IgD-negative memory B cell (primary cell): ENCODE measurements at regions not wholly inside any gene's neighbourhood (a gene's known extent, or its start where the extent isn't known, plus 50 kb on each side); places are given as distances from the start of the nearest gene placed in this dataset.

ENCODE experiments used
- H3K27ac Mint-ChIP-seq, 3 donors: one replicate each; pipeline ENCODE4 v1.8.0; 2020 to 2022; ENCODE audit warnings: mild to moderate bottlenecking in 3 of 3, mixed read lengths in 3 of 3, moderate library complexity in 1 of 3
- H3K27me3 Mint-ChIP-seq: one replicate; pipeline ENCODE4 v1.8.0; 2021; ENCODE audit warnings: mixed read lengths
- H3K36me3 Mint-ChIP-seq: one replicate; pipeline ENCODE4 v1.8.0; 2020; ENCODE audit warnings: mild to moderate bottlenecking, mixed read lengths
- H3K4me1 Mint-ChIP-seq, 3 donors: one replicate each; pipeline ENCODE4 v1.8.0; 2020 to 2022; ENCODE audit warnings: mixed read lengths in 3 of 3, mild to moderate bottlenecking in 1 of 3
- H3K4me3 Mint-ChIP-seq, 4 donors: one replicate each; pipeline ENCODE4 v1.8.0; 2020 to 2022; ENCODE audit warnings: mild to moderate bottlenecking in 4 of 4, mixed read lengths in 4 of 4, moderate library complexity in 3 of 4
- H3K9me3 Mint-ChIP-seq, 3 donors: one replicate each; pipeline ENCODE4 v1.8.0; 2020 to 2021; ENCODE audit warnings: mixed read lengths in 3 of 3, mild to moderate bottlenecking in 1 of 3

DNA sequence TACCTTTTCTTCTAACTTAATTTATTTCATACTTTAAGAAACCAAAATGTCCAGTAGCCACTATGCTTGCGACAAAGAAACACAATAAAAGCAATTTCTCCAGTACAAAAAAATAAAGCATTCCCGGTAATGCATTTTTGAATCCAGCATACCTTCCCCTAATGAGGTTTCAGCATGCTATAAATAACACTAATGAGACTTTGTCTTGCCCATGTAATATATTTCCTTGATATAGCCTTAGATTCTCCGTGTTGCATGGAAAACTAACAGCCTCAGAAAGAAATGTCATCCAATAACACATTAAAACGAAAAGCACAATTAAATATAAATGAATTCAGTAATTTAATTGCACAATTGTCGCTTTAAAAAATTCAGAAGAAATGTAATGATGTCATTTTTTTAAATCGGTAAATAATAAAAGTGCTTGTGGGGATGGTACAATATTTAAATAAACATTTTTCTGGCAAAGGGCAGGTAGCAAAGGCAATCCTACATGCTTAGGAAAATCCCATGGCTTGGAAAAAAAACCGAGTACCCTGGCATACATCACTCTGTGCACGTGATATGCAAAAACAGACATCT is 225.2 kb upstream of the PPARGC1A start:
- peaks cover 0 to 4% (median 3%) of the 10 kb centered on the region in 3 donors for H3K9me3 Mint-ChIP-seq
- no peak overlapping the region for H3K4me3 Mint-ChIP-seq
- H3K27me3 Mint-ChIP-seq, result no peaks in the 10 kb centered on the region
- peaks cover 2% of the 10 kb centered on the region for H3K36me3 Mint-ChIP-seq
- peaks cover 0 to 1% (median 0%) of the 10 kb centered on the region in 3 donors for H3K4me1 Mint-ChIP-seq
- no peak overlapping the region for H3K27ac Mint-ChIP-seq

DNA sequence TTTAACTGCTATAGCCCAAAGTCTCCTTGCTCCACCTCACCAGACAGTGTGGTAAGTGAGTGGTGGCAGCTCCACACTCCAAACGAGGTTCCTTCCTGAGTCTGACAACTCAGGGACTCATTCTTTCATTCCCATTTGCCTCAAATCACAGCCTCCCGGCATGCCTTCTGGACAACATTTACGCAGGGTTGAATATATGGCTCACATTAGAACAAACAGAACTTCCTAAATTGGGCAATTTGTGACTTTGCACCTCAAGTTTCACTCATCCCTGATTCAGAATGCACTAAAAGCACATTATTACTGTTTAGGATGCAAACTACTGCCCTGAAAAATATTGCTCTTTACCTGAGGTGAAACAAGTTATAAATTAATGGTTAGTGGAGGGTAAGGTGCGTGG is 224.6 kb upstream of the PPARGC1A start:
- Mint-ChIP-seq H3K9me3 (peaks cover 0 to 4% (median 3%) of the 10 kb centered on the region in 3 donors), H3K4me3 (no peak overlapping the region), H3K27ac (no peak overlapping the region), H3K36me3 (peaks cover 2% of the 10 kb centered on the region), H3K27me3 (no peaks in the 10 kb centered on the region), H3K4me1 (peaks cover 0 to 1% (median 0%) of the 10 kb centered on the region in 3 donors)

DNA sequence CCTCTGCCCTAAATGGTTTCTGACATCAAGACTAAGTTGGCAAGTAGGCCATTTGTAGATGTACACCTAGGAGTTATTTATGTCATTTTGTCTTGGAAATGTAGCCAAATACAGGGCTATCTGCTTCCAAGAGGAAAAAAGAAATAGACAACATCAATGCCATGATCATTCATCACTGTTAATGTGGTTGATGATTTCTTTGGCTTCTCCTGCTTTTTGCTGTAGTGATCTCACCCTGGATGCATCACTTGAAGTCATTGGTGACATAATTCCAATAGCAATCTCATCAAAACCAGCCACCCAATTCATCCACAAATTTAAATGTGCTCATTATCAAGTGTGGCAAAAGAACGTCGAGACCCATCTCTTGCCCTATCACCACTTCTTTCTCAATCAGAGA is 222.6 kb upstream of the PPARGC1A start:
- Mint-ChIP-seq H3K9me3 (peaks cover 0 to 3% (median 2%) of the 10 kb centered on the region in 3 donors), H3K27ac (no peak overlapping the region), H3K4me1 (peaks cover 0 to 1% (median 0%) of the 10 kb centered on the region in 3 donors), H3K4me3 (no peak overlapping the region), H3K27me3 (no peaks in the 10 kb centered on the region), H3K36me3 (peaks cover 2% of the 10 kb centered on the region)

DNA sequence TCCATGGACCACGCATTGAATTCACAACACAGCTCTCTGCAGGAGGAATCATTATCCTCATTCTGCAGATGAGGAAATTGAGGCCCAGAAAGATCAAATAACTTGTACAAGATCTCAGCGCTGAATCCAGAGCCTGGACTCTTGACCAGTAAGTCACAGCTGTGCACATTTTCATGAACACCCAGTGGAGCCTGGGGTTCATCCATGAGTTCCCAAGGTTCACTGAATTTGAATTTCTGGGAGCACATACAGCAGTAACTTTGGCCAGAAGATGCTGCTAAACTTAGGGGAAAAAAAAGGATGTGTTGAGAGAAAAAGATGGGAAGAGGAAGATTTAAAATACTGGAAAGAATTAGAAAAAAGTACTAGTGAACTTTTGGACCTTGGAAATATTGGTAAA is 218.7 kb upstream of the PPARGC1A start:
- peaks cover 2% of the 10 kb centered on the region for H3K36me3 Mint-ChIP-seq
- no peaks in the 10 kb centered on the region for H3K27me3 Mint-ChIP-seq
- no peak overlapping the region for H3K4me3 Mint-ChIP-seq
- peaks cover 1 to 3% (median 3%) of the 10 kb centered on the region in 3 donors for H3K9me3 Mint-ChIP-seq
- H3K27ac Mint-ChIP-seq, result no peak overlapping the region
- peaks cover 0 to 1% (median 0%) of the 10 kb centered on the region in 3 donors for H3K4me1 Mint-ChIP-seq

DNA sequence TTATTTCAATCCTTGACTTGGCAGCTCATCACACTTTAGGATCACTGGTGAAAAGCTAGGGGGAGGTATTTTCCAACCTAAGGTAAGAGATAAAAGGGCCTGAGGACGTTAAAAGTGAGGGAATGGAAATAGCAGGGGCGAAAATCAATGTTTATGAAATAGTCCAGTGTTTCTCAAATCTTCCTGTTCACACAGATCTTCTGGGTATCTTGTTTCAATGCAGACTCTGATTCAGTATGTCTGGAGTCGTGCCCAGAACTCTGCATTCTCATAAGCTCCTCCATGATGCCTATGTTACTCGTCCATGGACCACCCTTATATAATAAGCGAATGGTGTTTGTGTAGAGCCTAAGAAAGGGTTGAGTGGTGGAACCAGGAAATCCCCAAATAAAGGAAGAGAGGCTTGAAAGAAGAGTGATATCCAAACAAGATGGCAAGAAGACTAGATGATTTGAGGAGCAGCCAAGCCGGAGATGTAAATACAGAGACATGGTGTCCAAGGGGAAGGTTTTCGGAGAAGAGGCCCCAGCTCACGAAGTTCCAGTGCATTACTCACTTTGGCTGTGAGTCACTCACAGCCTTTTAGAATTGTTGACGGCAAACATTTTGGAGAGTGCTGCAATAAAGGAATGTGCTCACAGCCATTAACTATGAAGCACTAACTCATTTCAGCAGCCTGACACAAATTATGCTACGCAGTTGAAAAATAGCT is 215.6 kb upstream of the PPARGC1A start:
- Mint-ChIP-seq H3K4me1 (no peaks in the 10 kb centered on the region), H3K36me3 (no peaks in the 10 kb centered on the region), H3K9me3 (peaks cover 0 to 3% (median 1%) of the 10 kb centered on the region in 3 donors), H3K27ac (no peak overlapping the region), H3K4me3 (no peak overlapping the region), H3K27me3 (no peaks in the 10 kb centered on the region)

DNA sequence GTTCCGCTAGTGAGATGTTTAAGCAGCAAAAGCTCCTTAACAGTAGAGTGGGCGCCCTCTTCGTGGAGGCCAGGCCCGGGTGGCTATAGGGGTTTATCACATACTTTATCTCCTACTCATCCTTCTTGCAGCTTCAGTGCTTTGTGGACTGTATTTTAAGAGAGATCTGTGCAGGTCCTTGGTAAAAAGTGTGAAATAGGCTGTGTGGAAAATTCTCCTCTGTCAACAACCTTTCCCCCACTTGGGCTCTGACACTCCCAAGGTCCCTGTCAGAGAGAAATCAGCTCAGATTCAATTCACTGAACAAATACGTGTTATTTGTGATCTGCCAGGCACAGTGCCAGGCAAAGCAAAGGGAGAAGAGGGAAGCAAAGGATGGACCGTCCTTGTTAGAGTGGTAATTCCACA is 214.3 kb upstream of the PPARGC1A start:
- H3K4me1 Mint-ChIP-seq, result no peaks in the 10 kb centered on the region
- H3K27me3 Mint-ChIP-seq, result no peaks in the 10 kb centered on the region
- H3K9me3 Mint-ChIP-seq, result peaks cover 0 to 3% (median 1%) of the 10 kb centered on the region in 3 donors
- H3K4me3 Mint-ChIP-seq, result no peak overlapping the region
- no peak overlapping the region for H3K27ac Mint-ChIP-seq
- no peaks in the 10 kb centered on the region for H3K36me3 Mint-ChIP-seq

- no peak overlapping the region for H3K4me3 Mint-ChIP-seq
- no peaks in the 10 kb centered on the region for H3K27me3 Mint-ChIP-seq
- no peaks in the 10 kb centered on the region for H3K4me1 Mint-ChIP-seq
- peaks cover 0 to 3% (median 1%) of the 10 kb centered on the region in 3 donors for H3K9me3 Mint-ChIP-seq
- no peaks in the 10 kb centered on the region for H3K36me3 Mint-ChIP-seq
- no peak overlapping the region for H3K27ac Mint-ChIP-seq
These were observed 213.7 kb upstream of the PPARGC1A start for GRCh38 chr4:24103434-24104157.

DNA sequence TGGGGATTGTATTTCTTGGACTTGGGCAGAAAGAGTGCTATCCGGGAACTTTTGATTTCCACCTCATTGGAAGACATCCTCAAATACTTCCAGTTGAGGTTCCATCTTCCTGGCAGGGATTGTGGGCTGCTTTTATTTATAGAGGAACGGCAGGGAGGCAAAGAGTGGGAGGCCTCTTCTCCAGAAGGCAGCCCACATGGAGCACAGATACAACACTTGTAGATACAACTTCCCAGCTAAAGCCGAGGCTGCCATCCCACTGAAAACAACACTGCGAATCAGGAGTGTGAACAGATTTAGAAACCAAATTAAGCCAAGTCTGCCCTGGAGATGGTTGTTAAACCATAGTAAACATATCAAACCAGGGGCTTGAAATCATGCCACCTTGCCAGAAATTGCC is 212.8 kb upstream of the PPARGC1A start:
- no peaks in the 10 kb centered on the region for H3K4me1 Mint-ChIP-seq
- H3K36me3 Mint-ChIP-seq, result no peaks in the 10 kb centered on the region
- no peaks in the 10 kb centered on the region for H3K27me3 Mint-ChIP-seq
- no peak overlapping the region for H3K27ac Mint-ChIP-seq
- peaks cover 0 to 3% (median 1%) of the 10 kb centered on the region in 3 donors for H3K9me3 Mint-ChIP-seq
- no peak overlapping the region for H3K4me3 Mint-ChIP-seq

DNA sequence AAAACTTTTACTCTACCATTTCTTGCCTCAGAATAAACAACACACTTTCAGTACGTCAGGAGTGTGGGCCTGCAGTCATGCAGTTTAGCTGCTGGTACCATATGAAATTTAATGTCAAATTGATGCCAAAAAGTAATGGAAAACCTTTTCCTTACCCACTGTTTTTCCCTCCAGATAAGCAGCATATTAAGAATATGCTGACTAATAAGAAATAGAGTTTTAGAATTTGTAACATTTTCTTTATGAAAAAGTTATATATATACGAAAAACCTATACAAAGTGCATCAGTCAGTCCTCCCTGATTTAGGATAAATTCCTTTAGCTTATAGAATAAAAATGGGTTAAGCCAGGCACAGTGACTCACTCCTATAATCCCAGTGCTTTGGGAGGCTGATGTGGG is 206.8 kb upstream of the PPARGC1A start:
- H3K27ac Mint-ChIP-seq, result no peak overlapping the region
- H3K36me3 Mint-ChIP-seq, result no peaks in the 10 kb centered on the region
- no peak overlapping the region for H3K4me3 Mint-ChIP-seq
- peaks cover 0 to 4% (median 3%) of the 10 kb centered on the region in 3 donors for H3K9me3 Mint-ChIP-seq
- H3K4me1 Mint-ChIP-seq, result no peaks in the 10 kb centered on the region
- no peaks in the 10 kb centered on the region for H3K27me3 Mint-ChIP-seq

GRCh38 chr4:24094726-24095125 is 204.9 kb upstream of the PPARGC1A start:
- Mint-ChIP-seq H3K4me3 (no peak overlapping the region), H3K36me3 (no peaks in the 10 kb centered on the region), H3K27ac (no peak overlapping the region), H3K27me3 (no peaks in the 10 kb centered on the region), H3K4me1 (no peaks in the 10 kb centered on the region), H3K9me3 (peaks cover 0 to 4% (median 3%) of the 10 kb centered on the region in 3 donors)

DNA sequence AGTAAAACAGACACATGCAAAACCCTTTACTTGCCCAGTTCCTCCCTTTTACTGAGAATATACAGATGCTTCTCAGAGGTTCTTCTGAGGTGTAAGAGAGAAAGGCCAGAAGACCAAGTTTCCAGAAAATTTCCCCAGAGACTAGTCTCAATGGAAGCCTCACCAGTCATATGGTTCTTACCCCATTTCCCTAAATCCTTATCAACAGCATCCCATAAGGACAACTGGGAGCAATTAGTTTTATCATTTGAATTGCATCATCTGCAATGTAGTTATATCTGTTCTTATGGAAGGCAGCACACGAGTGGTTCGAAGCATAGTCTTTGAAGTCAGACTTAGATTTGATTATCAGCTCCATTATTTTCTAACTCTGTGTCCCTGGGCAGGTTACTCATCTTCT is 203.6 kb upstream of the PPARGC1A start:
- peaks cover 0 to 4% (median 3%) of the 10 kb centered on the region in 3 donors for H3K9me3 Mint-ChIP-seq
- H3K4me3 Mint-ChIP-seq, result no peak overlapping the region
- no peaks in the 10 kb centered on the region for H3K36me3 Mint-ChIP-seq
- no peaks in the 10 kb centered on the region for H3K27me3 Mint-ChIP-seq
- no peaks in the 10 kb centered on the region for H3K4me1 Mint-ChIP-seq
- no peak overlapping the region for H3K27ac Mint-ChIP-seq

GRCh38 chr4:24091639-24092233 is 201.9 kb upstream of the PPARGC1A start:
- H3K27ac Mint-ChIP-seq, result no peak overlapping the region
- H3K9me3 Mint-ChIP-seq, result peaks cover 0 to 4% (median 3%) of the 10 kb centered on the region in 3 donors
- no peaks in the 10 kb centered on the region for H3K4me1 Mint-ChIP-seq
- no peak overlapping the region for H3K4me3 Mint-ChIP-seq
- H3K36me3 Mint-ChIP-seq, result no peaks in the 10 kb centered on the region
- H3K27me3 Mint-ChIP-seq, result no peaks in the 10 kb centered on the region

GRCh38 chr4:24089851-24090534 is 200.1 kb upstream of the PPARGC1A start:
- H3K9me3 Mint-ChIP-seq, result peaks cover 0 to 2% (median 1%) of the 10 kb centered on the region in 3 donors
- H3K4me1 Mint-ChIP-seq, result no peaks in the 10 kb centered on the region
- no peak overlapping the region for H3K27ac Mint-ChIP-seq
- no peak overlapping the region for H3K4me3 Mint-ChIP-seq
- H3K36me3 Mint-ChIP-seq, result no peaks in the 10 kb centered on the region
- no peaks in the 10 kb centered on the region for H3K27me3 Mint-ChIP-seq

DNA sequence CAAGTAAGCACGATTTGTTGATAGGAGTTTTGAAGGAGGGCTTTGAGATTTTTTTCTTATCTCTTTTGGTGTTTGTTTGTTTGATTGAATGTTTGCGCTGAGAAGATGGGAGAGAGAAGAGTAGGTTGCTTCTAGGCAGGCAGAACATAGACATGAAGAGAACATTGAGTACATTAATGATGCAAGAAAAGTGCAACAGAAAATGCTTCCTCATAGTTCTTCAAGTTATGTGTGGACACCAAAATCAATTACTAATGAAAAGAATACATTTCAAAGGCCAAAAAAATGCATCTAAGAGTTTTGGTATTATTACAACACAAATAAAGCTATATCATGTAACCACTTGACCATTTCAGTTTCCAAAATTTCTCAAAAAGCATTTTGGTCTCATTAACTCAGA is 191.0 kb upstream of the PPARGC1A start:
- no peaks in the 10 kb centered on the region for H3K36me3 Mint-ChIP-seq
- no peak overlapping the region for H3K4me3 Mint-ChIP-seq
- no peaks in the 10 kb centered on the region for H3K27me3 Mint-ChIP-seq
- no peak overlapping the region for H3K27ac Mint-ChIP-seq
- peaks cover 2 to 6% (median 3%) of the 10 kb centered on the region in 3 donors for H3K9me3 Mint-ChIP-seq
- H3K4me1 Mint-ChIP-seq, result no peaks in the 10 kb centered on the region
